WTC11 (cell line): ENCODE measurements at regions not wholly inside any gene's neighbourhood (a gene's known extent, or its start where the extent isn't known, plus 50 kb on each side); places are given as distances from the start of the nearest gene placed in this dataset.

Source experiments
- ATAC-seq: fragments of 200-7000 bp; cut with Tn5 transposase; 2 replicates; pipeline ENCODE4 v1.10.0; 2021; ENCODE audit warnings: mild to moderate bottlenecking, moderate library complexity
- CTCF ChIA-PET: fragments of 300-600 bp; sonication (Branson Sonifier 250); formaldehyde crosslinking; loops from one replicate; lab custom pipeline; 2021; ENCODE audit warnings: antibody characterized with exemption; lab: Charles Lee
- POLR2A ChIA-PET: fragments of 350-600 bp; sonication (Branson Sonifier 250); formaldehyde crosslinking; loops from one replicate; lab custom pipeline; 2021; ENCODE audit warnings: antibody characterized with exemption; lab: Charles Lee
- DNase-seq: peaks from one replicate; pipeline ENCODE4 v3.0.0; 2021; ENCODE audit warnings: low spot score
- H3K27ac Mint-ChIP-seq: 2 replicates; pipeline ENCODE4 v1.8.0; 2021; ENCODE audit warnings: mixed read lengths
- H3K27me3 Mint-ChIP-seq: 2 replicates; pipeline ENCODE4 v1.8.0; 2021; ENCODE audit warnings: low read depth, mild to moderate bottlenecking, moderate library complexity, mixed read lengths
- H3K36me3 Mint-ChIP-seq: 2 replicates; pipeline ENCODE4 v1.8.0; 2021; ENCODE audit warnings: mixed read lengths
- H3K4me1 Mint-ChIP-seq: 2 replicates; pipeline ENCODE4 v1.8.0; 2022; ENCODE audit warnings: mixed read lengths
- H3K4me3 Mint-ChIP-seq: 2 replicates; pipeline ENCODE4 v1.8.0; 2021; ENCODE audit warnings: mild to moderate bottlenecking, moderate library complexity, mixed read lengths
- H3K9me3 Mint-ChIP-seq: 2 replicates; pipeline ENCODE4 v1.8.0; 2021; ENCODE audit warnings: mixed read lengths
- ESRRA ChIP-seq: sonication (generic); formaldehyde crosslinking; IDR thresholded peaks from 2 replicates; pipeline ENCODE4 v1.8.1; 2022; ENCODE audit warnings: mild to moderate bottlenecking, missing genetic modification reagents, borderline replicate concordance
- ETV6 ChIP-seq: sonication (generic); formaldehyde crosslinking; IDR thresholded peaks from 2 replicates; pipeline ENCODE4 v1.8.1; 2022; ENCODE audit warnings: mild to moderate bottlenecking, missing genetic modification reagents
- JAZF1 ChIP-seq: fragments of 250-450 bp; sonication (Bioruptor Pico); IDR thresholded peaks from 2 replicates; pipeline ENCODE4 v1.9.0; 2021; ENCODE audit warnings: moderate library complexity, mild to moderate bottlenecking, inconsistent platforms
- MXD4 ChIP-seq: fragments of 250-450 bp; sonication (Bioruptor Pico); IDR thresholded peaks from 2 replicates; pipeline ENCODE4 v1.8.0; 2021; ENCODE audit warnings: mild to moderate bottlenecking, moderate library complexity, borderline replicate concordance
- NFATC4 ChIP-seq: fragments of 250-450 bp; sonication (Bioruptor Pico); IDR thresholded peaks from 2 replicates; pipeline ENCODE4 v1.9.0; 2021; ENCODE audit warnings: mild to moderate bottlenecking
- NR2C2 ChIP-seq: sonication (generic); formaldehyde crosslinking; IDR thresholded peaks from 2 replicates; pipeline ENCODE4 v1.8.0; 2022; ENCODE audit warnings: mild to moderate bottlenecking, missing genetic modification reagents
- ZNF263 ChIP-seq: sonication (generic); formaldehyde crosslinking; IDR thresholded peaks from 2 replicates; pipeline ENCODE4 v1.8.1; 2022; ENCODE audit warnings: low read depth, mild to moderate bottlenecking, moderate library complexity, missing genetic modification reagents
- ZNF396 ChIP-seq: fragments of 250-450 bp; sonication (Bioruptor Pico); IDR thresholded peaks from 2 replicates; pipeline ENCODE4 v1.8.0; 2021; ENCODE audit warnings: mild to moderate bottlenecking, moderate library complexity, borderline replicate concordance
- TF ChIP-seq, protein P1 (sequence below): sonication (generic); formaldehyde crosslinking; IDR thresholded peaks from 2 replicates; pipeline ENCODE4 v1.8.1; 2023; ENCODE audit warnings: mild to moderate bottlenecking, moderate library complexity, missing genetic modification reagents
- TF ChIP-seq, protein P2 (sequence below): fragments of 200-600 bp; IDR thresholded peaks from 2 replicates; pipeline ENCODE4 v1.8.0; 2022; ENCODE audit warnings: antibody characterized with exemption
- TF ChIP-seq, protein P3 (sequence below): sonication (generic); formaldehyde crosslinking; IDR thresholded peaks from 2 replicates; pipeline ENCODE4 v1.8.0; 2022; ENCODE audit warnings: mild to moderate bottlenecking, missing genetic modification reagents
- TF ChIP-seq, protein P4 (sequence below): sonication (generic); formaldehyde crosslinking; IDR thresholded peaks from 2 replicates; pipeline ENCODE4 v1.8.0; 2022; ENCODE audit warnings: missing genetic modification reagents
- TF ChIP-seq, protein P5 (sequence below): sonication (generic); formaldehyde crosslinking; conservative IDR thresholded peaks from 2 replicates; pipeline ENCODE4 v1.8.1; 2023; ENCODE audit warnings: mild to moderate bottlenecking, low read depth, missing genetic modification reagents, moderate library complexity

DNA sequence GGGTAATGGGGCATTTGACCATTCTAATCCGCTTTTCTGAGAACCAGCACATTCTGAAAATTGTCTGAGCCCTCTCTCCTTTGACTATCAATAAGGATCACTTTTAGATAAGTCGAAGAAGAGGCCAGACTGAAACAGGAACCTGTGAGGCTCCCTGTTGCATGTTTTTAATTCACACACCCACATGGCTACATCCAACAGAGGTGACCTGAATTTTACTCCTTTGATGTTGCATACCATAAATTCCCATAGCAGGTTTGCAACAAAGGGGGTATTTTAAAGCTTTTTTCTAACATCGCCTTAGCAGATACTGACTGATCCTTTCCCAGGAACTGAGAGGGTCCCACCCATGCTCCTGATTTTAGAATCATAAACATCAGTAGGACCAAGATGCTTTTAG lies 450.8 kb downstream of the USP25 start (continued):
- TF ChIP-seq, protein P1, sequence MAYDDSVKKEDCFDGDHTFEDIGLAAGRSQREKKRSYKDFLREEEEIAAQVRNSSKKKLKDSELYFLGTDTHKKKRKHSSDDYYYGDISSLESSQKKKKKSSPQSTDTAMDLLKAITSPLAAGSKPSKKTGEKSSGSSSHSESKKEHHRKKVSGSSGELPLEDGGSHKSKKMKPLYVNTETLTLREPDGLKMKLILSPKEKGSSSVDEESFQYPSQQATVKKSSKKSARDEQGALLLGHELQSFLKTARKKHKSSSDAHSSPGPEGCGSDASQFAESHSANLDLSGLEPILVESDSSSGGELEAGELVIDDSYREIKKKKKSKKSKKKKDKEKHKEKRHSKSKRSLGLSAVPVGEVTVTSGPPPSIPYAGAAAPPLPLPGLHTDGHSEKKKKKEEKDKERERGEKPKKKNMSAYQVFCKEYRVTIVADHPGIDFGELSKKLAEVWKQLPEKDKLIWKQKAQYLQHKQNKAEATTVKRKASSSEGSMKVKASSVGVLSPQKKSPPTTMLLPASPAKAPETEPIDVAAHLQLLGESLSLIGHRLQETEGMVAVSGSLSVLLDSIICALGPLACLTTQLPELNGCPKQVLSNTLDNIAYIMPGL = no peak

DNA sequence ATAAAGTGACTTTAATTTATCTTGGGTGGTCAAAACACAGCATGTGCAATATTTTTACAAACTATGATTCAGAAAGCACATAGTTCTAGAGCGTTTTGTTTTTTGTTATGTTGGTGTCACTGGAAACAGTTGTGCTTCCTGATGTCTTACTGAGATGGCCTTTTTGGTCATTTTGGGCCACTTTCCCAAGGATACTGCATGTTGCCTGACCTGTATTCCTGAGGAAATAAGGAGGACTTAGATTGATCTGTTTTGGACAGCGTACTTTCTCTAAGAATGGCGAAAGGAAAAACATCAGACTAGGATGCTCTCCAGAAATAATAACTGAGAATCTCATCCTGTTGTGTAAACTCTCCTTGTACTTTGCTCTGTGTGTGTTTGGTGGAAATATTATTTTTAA lies 451.2 kb downstream of the USP25 start:
- no peak overlapping the region for H3K4me3 Mint-ChIP-seq
- CTCF ChIA-PET = no interaction called here
- no peaks in the 10 kb centered on the region for H3K27me3 Mint-ChIP-seq
- ATAC-seq (no peak), DNase-seq (no peak)
- H3K4me1 Mint-ChIP-seq = peaks cover 35% of the 10 kb centered on the region
- POLR2A ChIA-PET = no interaction called here
- TF ChIP-seq ZNF263 (CRISPR knock-in tag) (no peak), MXD4 (CRISPR knock-in tag) (no peak), JAZF1 (CRISPR knock-in tag) (no peak), ETV6 (CRISPR knock-in tag) (no peak)
- TF ChIP-seq, protein P2, sequence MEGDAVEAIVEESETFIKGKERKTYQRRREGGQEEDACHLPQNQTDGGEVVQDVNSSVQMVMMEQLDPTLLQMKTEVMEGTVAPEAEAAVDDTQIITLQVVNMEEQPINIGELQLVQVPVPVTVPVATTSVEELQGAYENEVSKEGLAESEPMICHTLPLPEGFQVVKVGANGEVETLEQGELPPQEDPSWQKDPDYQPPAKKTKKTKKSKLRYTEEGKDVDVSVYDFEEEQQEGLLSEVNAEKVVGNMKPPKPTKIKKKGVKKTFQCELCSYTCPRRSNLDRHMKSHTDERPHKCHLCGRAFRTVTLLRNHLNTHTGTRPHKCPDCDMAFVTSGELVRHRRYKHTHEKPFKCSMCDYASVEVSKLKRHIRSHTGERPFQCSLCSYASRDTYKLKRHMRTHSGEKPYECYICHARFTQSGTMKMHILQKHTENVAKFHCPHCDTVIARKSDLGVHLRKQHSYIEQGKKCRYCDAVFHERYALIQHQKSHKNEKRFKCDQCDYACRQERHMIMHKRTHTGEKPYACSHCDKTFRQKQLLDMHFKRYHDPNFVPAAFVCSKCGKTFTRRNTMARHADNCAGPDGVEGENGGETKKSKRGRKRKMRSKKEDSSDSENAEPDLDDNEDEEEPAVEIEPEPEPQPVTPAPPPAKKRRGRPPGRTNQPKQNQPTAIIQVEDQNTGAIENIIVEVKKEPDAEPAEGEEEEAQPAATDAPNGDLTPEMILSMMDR = no peak
- H3K9me3 Mint-ChIP-seq = no peaks in the 10 kb centered on the region
- no peak overlapping the region for H3K27ac Mint-ChIP-seq
- no peaks in the 10 kb centered on the region for H3K36me3 Mint-ChIP-seq

DNA sequence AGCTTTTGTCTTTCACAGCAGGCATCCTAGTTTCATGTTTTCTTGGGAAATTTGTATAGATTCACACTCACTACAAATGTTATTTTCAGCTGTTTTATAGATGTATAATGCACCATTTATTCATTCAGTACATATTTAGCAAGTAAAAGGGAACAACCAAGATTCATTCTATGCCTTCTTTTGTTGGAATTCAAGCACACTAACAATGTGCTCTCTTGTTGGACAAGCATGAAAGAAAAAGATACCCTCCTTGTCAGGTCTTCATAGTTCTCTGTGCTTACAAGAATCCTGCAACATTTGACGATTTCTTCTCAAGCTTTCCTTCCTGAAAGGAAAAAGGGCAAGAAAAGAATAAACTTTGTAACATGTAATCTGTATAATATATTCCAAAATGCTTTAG lies 456.0 kb downstream of the USP25 start:
- POLR2A ChIA-PET = no interaction called here
- H3K4me3 Mint-ChIP-seq = no peak overlapping the region

More for the DNA sequence above, 456.0 kb downstream of the USP25 start:
- H3K9me3 Mint-ChIP-seq = peaks cover 10% of the 10 kb centered on the region
- TF ChIP-seq ZNF396 (CRISPR knock-in tag) = no peak
- no peak for TF ChIP-seq NR2C2 (CRISPR knock-in tag)
- TF ChIP-seq, protein P3, sequence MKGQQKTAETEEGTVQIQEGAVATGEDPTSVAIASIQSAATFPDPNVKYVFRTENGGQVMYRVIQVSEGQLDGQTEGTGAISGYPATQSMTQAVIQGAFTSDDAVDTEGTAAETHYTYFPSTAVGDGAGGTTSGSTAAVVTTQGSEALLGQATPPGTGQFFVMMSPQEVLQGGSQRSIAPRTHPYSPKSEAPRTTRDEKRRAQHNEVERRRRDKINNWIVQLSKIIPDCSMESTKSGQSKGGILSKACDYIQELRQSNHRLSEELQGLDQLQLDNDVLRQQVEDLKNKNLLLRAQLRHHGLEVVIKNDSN (CRISPR knock-in tag) = no peak
- TF ChIP-seq, protein P4, sequence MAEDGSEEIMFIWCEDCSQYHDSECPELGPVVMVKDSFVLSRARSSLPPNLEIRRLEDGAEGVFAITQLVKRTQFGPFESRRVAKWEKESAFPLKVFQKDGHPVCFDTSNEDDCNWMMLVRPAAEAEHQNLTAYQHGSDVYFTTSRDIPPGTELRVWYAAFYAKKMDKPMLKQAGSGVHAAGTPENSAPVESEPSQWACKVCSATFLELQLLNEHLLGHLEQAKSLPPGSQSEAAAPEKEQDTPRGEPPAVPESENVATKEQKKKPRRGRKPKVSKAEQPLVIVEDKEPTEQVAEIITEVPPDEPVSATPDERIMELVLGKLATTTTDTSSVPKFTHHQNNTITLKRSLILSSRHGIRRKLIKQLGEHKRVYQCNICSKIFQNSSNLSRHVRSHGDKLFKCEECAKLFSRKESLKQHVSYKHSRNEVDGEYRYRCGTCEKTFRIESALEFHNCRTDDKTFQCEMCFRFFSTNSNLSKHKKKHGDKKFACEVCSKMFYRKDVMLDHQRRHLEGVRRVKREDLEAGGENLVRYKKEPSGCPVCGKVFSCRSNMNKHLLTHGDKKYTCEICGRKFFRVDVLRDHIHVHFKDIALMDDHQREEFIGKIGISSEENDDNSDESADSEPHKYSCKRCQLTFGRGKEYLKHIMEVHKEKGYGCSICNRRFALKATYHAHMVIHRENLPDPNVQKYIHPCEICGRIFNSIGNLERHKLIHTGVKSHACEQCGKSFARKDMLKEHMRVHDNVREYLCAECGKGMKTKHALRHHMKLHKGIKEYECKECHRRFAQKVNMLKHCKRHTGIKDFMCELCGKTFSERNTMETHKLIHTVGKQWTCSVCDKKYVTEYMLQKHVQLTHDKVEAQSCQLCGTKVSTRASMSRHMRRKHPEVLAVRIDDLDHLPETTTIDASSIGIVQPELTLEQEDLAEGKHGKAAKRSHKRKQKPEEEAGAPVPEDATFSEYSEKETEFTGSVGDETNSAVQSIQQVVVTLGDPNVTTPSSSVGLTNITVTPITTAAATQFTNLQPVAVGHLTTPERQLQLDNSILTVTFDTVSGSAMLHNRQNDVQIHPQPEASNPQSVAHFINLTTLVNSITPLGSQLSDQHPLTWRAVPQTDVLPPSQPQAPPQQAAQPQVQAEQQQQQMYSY (CRISPR knock-in tag) = no peak
- TF ChIP-seq, protein P5, sequence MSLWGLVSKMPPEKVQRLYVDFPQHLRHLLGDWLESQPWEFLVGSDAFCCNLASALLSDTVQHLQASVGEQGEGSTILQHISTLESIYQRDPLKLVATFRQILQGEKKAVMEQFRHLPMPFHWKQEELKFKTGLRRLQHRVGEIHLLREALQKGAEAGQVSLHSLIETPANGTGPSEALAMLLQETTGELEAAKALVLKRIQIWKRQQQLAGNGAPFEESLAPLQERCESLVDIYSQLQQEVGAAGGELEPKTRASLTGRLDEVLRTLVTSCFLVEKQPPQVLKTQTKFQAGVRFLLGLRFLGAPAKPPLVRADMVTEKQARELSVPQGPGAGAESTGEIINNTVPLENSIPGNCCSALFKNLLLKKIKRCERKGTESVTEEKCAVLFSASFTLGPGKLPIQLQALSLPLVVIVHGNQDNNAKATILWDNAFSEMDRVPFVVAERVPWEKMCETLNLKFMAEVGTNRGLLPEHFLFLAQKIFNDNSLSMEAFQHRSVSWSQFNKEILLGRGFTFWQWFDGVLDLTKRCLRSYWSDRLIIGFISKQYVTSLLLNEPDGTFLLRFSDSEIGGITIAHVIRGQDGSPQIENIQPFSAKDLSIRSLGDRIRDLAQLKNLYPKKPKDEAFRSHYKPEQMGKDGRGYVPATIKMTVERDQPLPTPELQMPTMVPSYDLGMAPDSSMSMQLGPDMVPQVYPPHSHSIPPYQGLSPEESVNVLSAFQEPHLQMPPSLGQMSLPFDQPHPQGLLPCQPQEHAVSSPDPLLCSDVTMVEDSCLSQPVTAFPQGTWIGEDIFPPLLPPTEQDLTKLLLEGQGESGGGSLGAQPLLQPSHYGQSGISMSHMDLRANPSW (CRISPR knock-in tag) = no peak
- TF ChIP-seq ESRRA (CRISPR knock-in tag) = no peak
- TF ChIP-seq NFATC4 (CRISPR knock-in tag) = no peak
- ATAC-seq = no peak
- DNase-seq = no peak
- CTCF ChIA-PET = no interaction called here
- H3K36me3 Mint-ChIP-seq = no peaks in the 10 kb centered on the region
- no peak overlapping the region for H3K27ac Mint-ChIP-seq
- H3K27me3 Mint-ChIP-seq = no peaks in the 10 kb centered on the region
- peaks cover 22% of the 10 kb centered on the region for H3K4me1 Mint-ChIP-seq
